ENCODE measurements at regions not wholly inside any gene's neighbourhood (a gene's known extent, or its start where the extent isn't known, plus 50 kb on each side); places are given as distances from the start of the nearest gene placed in this dataset.

GRCh38 chr6:104187616-104188015 lies 672.1 kb downstream of the HACE1 start:
- DNase-seq (ENCODE audit: low spot score) (no peak), FAIRE-seq (no peak), ATAC-seq (no peak)
- H3K9ac ChIP-seq (ENCODE audit: insufficient read depth, low read depth, low read length), result no peak overlapping the region
- no peak overlapping the region for H2AFZ ChIP-seq (ENCODE audit: low read length)
- H3K27ac ChIP-seq (ENCODE audit: extremely low read length, insufficient read depth, low read length), result no peak overlapping the region
- H3K4me2 ChIP-seq (ENCODE audit: low read depth, low read length), result no peak overlapping the region
- intact Hi-C loops (cut with micrococcal nuclease; ENCODE audit: unreplicated experiment) (no loop called here), in situ Hi-C loops (cut with HindIII; ENCODE audit: extremely low pct_ligation_motif_present, low pct_unique_long_range_greater_than_20kb) (no loop called here)
- no peaks in the 10 kb centered on the region for H3K27me3 ChIP-seq (ENCODE audit: control insufficient read depth in 1 of 2, insufficient read depth in 2 of 2, low read length in 2 of 2)
- H4K20me1 ChIP-seq (ENCODE audit: insufficient read depth, low read length), result no peaks in the 10 kb centered on the region
- peaks cover 9% of the 10 kb centered on the region; the same call in 1 of the 2 replicates for H3K9me3 ChIP-seq (ENCODE audit: low read length)
- ChIA-PET POLR2A (no interaction called here), CTCF (ENCODE audit: low intra/inter-chr PET ratio, low total read pairs) (no interaction called here)
- BruUV-seq (replicated peaks), result no TSS peak
- TF ChIP-seq ZBTB10 (CRISPR knock-in tag; IDR thresholded peaks at IDR 0.05; ENCODE audit: borderline replicate concordance) (no peak), MLX (CRISPR knock-in tag; IDR thresholded peaks at IDR 0.05) (no peak), AHDC1 (CRISPR knock-in tag; IDR thresholded peaks at IDR 0.05; ENCODE audit: borderline replicate concordance) (no peak), IRF2 (CRISPR knock-in tag; IDR thresholded peaks at IDR 0.05) (no peak), ZNF18 (CRISPR knock-in tag; IDR thresholded peaks at IDR 0.05; ENCODE audit: insufficient replicate concordance) (no peak), ZKSCAN8 (CRISPR knock-in tag; IDR thresholded peaks at IDR 0.05; ENCODE audit: borderline replicate concordance) (no peak), ZNF329 (CRISPR knock-in tag; IDR thresholded peaks at IDR 0.05; ENCODE audit: low read depth) (no peak)
- no peaks in the 10 kb centered on the region for H3K36me3 ChIP-seq (replicated peaks in 1 of 2; ENCODE audit: control insufficient read depth in 1 of 2, insufficient read depth in 2 of 2, low read length in 2 of 2)
- no peaks in the 10 kb centered on the region for H3K4me1 ChIP-seq (ENCODE audit: insufficient read depth, low read length)
- H3K79me2 ChIP-seq (ENCODE audit: insufficient read depth, low read length), result no peaks in the 10 kb centered on the region
- H3K4me3 ChIP-seq (replicated peaks in 1 of 3; ENCODE audit: insufficient read depth in 1 of 3, low read depth in 2 of 3, low read length in 3 of 3), result no peak overlapping the region

All from HepG2 (cell line).